ENCODE measurements at regions not wholly inside any gene's neighbourhood (a gene's known extent, or its start where the extent isn't known, plus 50 kb on each side); places are given as distances from the start of the nearest gene placed in this dataset.

- TF ChIP-seq CTCF (IDR thresholded peaks at IDR 0.05) = no peak
- TF ChIP-seq POLR2A (IDR thresholded peaks at IDR 0.05) = no peak
These were observed 144.4 kb downstream of the GLUD2 start for GRCh38 chrX:121191779-121192178.
